HUDEP-2 (cell line): ENCODE measurements at regions not wholly inside any gene's neighbourhood (a gene's known extent, or its start where the extent isn't known, plus 50 kb on each side); places are given as distances from the start of the nearest gene placed in this dataset.

Source experiments
- DNase-seq, 76 experiments: peaks; one replicate each; lab custom pipeline; 2025; ENCODE audit not compliant: unreplicated experiment in 76 of 76; lab: John Stamatoyannopoulos, UW

DNA sequence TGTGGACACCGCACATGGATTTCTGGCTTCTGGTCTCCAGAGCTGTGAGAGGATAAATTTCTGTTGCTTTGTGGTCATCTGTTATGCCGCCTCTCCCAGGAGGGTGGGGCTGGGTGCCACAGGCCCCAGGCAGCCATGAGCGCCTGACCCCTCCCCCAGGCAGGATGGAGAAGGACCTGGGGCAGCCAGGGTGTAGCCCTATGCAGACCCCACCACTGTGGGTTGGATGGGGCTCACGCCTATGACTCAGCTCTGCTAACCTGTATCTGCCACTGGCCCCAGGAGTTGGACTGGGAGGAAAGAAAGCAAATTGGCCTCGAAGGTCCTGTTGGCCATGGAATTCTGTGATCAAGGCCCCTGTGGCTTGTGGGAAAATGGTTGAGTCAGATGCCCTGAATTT lies 1351.1 kb downstream of the BRD1 start:
- no peak for DNase-seq

DNA sequence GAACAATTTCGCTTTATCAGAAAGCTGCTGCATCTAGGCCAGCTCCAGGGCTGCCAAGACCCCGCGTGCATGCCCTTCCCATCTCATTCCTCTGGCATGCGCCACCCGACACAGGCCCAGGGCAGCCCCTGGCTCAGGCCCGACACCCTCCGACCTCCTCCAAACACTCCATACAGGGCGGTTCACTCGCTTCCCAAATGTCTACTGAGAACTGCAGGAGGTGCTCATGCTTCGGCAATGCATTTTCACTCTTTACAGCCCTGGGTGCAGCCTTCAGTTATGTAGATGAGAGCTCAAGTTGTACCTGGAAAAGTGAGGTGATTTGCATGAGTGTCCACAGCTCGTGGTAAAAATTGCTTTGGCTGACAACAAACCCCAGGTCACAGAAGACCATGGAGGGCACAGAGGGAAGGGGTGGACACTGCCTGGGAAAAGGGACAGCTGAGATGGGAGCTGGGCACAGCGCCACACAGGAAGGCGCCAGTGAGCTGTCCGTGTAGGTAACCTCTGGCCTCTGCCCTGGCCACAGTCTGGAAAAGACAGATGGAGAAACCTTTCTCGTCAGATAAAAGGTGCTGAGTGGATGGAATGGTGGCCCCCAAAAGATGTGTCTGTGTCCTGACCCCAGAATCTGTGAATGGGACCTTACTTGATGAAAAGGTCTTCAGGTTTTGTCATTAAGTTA lies 1351.9 kb downstream of the BRD1 start:
- no peak for DNase-seq

GRCh38 chr22:48474881-48475280 lies 1352.8 kb downstream of the BRD1 start:
- DNase-seq = no peak

DNA sequence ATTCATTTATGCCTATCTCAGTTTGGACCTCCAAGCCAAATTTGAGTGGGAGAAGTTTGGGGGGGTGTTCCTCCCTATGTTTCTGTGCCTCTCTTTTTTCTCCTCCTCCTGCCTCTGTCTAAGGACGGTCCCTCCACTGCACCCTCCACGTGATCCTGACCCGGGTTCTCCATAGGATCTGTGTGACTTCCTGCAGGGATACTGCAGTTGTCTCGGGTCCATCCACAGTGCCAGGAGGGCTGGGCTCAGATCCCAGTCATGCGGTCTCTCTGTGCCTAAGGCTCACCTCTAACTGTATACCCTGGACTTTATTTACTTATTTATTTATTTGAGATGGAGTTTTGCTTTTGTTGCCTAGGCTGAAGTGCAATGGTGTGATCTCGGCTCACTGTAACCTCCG lies 1354.5 kb downstream of the BRD1 start:
- DNase-seq = no peak

DNA sequence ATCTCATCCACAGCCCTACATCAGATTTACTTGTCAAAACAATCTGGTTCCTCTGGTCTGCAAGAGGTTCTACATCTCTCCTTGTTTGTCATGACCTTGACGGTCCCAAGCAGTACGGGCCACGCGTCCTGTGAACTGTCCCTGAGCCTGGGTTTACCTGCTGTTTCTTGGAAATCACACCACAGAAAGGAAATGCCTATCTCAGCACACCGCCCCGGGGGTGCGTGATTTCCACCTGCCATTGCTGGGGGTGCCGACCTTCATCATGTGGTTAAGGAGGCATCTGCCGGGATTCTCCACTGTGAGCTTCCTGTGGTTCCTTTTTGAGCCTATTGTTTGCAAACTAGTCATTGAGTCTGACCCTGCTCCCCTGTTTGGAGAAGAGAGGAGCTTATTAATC lies 1363.4 kb downstream of the BRD1 start:
- no peak for DNase-seq

DNA sequence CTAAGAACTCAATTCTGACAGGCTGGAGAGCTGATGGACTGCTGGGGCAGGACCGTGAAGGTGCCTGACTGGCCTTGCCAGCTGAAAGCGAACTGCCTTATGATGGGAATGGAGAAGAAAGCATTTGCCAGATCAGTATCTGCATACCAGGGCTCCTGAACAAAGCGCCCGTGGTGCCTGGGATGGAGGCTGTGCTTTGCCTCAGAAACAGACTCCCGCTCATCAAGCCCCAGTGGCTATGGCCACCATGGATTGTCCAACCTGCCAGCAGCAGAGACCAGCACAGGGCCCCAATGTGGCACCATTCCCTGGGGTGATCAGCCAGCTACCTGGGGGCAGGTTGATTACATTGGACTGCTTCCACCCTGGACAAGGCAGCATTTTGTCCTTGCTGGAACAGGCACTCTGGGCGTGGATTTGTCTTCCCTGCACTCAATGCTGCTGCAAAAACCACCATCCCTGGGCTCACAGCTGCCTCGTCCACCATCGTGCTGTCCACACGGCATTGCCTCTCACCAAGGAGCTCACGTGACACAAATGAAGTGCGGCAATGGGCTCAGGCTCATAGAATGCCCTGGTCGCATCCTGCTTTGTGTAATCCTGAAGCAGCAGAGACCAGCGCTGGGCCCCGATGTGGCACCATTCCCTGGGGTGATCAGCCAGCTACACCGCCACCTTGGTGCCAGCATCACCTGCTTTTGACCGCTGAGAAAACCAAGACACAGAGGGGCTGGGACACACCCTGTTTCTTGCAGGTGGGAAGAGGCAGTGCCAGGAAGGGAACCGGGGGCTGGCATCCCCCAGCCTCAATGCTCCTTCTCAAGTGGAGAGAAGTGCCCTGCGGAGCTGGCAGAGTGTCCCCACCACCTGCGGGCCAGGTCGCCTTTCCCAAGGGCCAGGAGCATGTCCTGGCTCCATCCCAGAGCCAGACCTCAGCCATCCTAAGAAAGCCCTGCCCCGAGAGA lies 1367.5 kb downstream of the BRD1 start:
- no peak for DNase-seq

DNA sequence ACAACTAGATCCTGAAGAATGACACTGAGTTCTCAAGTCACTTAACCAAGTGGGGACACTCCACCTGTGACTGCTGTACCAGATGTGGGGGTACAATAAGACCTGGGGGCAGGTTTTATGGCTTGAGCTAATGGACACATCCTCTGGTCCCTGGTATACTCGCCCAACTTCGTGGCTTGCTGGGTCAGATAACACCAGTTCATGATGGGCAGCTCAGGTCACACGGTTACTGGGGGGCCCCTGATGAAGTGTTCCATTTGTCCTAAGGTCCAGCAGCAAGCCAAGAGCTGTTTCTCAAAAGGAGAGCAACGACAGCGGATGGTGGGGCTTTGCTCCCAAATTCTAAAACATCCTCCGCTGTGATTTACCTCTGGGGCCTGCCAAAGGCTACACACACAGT lies 1368.4 kb downstream of the BRD1 start:
- no peak for DNase-seq

- DNase-seq = no peak
Measured at GRCh38 chr22:48456449-48456848, 1371.2 kb downstream of the BRD1 start.

DNA sequence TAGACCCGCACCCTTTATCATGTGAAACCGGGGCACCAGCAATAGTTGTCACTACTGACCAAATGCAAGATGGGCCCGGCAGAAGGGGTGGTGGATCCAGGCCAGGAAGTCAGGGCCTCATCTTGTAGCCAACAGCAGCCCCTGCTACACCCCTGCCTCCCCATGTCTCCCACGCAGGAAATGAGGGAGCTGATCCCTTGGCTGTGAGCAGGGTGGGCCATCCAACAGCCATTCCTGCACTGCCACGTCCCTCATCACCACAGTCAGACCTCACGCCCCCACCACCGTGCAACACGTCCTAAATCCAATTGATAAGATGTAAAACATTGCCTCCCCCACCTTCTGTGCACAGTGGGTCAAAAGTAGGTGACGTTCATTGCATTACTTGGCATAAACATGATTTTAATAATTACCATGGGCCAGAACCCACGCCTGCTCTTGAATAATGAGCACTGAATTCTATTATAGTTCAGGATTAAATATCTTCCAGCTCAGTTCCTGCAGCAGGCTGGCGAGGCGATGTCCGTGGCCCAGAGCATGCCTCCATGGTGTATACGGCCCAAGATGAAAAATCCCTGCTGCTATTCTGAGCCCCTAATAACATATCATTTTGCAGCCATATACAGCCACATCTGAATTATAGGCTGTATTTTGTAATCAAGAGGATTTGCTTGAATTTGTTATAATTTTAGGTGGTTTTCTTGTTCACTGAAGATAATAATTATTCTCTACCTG lies 1373.8 kb downstream of the BRD1 start:
- no peak for DNase-seq

DNA sequence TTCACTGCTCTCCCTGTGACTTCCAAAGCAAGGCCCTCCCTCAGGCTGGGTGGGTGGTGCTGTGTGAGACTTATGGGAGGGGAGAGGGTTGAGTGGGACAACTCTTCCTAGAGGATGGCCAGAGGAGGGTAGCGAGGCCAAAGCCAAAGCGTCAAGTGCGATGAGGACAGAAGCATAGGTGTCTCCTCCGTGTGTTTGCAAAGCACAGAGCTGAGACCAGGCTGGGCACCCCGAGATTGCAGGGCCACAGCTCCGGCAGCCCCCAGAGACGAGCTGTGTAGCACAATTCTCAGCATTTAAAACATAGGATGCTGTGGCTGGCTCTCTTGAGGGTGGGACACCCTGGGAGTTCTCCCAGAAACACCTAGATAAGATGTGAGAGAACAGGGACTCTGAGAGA lies 1374.5 kb downstream of the BRD1 start:
- DNase-seq = no peak

DNA sequence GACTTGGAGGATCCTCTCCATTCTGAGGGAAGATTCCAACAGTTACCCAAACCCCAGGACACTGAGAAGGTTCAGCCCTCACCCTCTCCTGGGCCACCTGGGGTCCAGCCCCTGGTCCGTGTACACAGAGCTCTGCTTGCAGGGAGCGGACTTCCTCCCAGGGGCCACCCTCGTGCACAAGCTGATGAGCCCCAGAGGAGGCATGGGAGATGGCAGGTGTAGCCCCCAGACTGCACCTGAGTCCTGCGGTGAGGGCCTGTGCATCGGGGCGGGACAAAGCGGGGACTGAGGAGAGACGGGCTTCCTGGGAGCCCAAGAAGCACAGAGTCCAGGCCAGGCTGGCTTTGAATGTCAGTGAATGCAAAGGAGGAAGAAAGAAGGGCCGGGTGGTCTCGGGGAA lies 1374.9 kb downstream of the BRD1 start:
- DNase-seq = no peak

GRCh38 chr22:48451891-48452290 lies 1375.8 kb downstream of the BRD1 start:
- no peak for DNase-seq

- DNase-seq = no peak
Measured at GRCh38 chr22:48450188-48450825, 1377.4 kb downstream of the BRD1 start.

- DNase-seq = no peak
Measured at GRCh38 chr22:48449466-48450187, 1378.0 kb downstream of the BRD1 start.

DNA sequence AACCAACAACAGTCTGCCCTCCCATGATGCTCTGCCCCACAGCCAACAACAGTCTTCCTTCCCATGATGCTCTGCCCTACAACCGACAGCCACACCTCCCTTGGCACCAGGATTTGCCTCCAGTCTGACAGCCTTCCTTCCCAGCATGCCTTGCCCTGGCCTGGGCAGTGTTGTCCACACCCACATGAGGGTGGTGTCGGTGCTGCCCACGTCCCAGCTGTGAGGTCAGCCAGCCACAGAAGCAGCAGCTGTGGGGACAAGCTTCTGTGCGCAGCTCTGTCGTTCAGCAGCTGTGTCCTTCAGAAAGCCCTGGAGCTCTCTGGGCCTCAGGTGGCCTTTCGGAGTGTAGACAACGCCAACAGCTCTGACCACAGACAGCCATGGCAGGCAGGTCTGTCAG lies 1378.9 kb downstream of the BRD1 start:
- no peak for DNase-seq

GRCh38 chr22:48445113-48445827 lies 1382.4 kb downstream of the BRD1 start:
- DNase-seq = no peak

- DNase-seq = no peak
Measured at GRCh38 chr22:48444320-48445112, 1383.2 kb downstream of the BRD1 start.

DNA sequence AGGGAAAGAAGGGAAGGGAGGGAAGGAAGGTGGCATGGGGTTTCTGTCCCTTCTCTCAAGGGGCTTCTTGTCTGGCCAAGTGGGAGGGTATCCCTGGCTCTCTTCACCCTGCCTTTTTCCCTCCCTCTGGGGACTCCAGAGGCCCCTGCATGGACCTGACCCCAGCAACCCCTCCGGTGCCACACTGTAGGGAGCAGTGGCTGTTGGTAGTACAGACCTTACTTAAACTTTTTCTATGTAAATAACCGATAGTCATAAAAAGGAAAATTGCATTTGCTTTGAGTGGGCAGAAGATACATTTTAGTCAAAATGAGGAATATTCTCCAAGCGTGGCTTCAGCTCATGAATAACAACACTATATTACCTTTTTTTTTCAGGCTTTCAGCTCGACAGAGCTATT lies 1384.0 kb downstream of the BRD1 start:
- no peak for DNase-seq

GRCh38 chr22:48442663-48443062 lies 1385.0 kb downstream of the BRD1 start:
- no peak for DNase-seq
